GM04503 (cell line): ENCODE measurements at regions not wholly inside any gene's neighbourhood (a gene's known extent, or its start where the extent isn't known, plus 50 kb on each side); places are given as distances from the start of the nearest gene placed in this dataset.

Experiments
- DNase-seq: peaks from one replicate; pipeline ENCODE4 v3.0.0-alpha.2; 2012; ENCODE audit warnings: low read depth

GRCh38 chr14:73780896-73781295 is 66.7 kb upstream of the PNMA1 start:
- DNase-seq, result no peak

DNA sequence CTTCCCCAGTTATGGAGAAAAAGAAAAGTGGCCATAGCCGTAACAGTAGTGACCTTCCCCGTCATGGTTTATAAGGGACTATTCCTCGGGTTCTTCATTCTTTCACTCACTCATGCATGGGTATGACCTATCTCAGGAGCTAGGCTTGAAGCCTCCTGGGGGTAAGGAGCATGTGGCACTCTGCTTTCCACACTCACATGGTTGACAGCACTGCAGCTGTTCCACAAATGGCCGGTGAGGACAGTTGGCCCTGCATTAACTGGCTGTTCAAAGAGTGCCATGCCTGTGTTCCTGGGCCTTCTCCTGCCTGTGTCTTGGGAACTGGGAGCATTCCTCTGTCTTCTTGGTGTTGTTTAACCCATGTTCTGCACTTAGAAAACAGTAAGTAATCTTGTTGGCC is 66.2 kb upstream of the PNMA1 start:
- no peak for DNase-seq

DNA sequence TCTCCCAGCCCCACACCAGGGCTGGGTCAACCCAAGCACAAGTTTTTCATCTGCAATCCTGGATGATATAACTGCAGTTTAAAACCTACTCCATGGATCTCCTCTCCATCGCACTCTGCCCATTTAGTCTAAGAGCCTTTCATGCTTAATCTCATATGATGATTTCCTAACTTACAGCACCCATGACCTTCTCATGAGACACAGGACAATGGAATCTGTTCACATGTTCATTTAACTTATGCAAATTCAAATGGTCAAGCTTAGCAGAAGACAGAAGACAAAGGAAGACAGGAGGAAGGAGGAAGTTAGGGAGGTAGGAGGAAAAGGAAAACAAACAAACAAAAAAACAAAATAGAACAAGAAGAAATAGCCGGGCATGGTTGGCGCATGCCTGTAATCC is 64.6 kb upstream of the PNMA1 start:
- no peak for DNase-seq

DNA sequence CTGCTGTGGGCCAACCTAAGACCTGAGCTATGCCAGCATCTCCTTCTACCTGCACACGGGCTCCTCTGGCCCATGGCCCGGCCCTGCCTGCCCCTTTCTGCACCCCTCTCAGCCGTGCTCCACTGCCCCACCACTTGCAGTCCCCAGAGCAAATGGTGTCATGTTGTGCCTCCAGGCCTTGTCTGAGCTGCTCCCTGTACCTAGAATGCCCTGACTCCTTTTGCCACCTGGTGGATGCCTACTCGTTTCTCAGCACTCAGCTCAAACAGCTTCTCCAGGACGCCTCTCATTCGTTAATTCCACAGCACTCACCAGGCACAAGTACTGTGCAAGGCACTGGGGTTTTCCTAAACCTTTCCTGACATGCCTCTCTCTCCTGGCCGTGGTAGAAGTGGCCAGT is 63.2 kb upstream of the PNMA1 start:
- no peak for DNase-seq

GRCh38 chr14:73776194-73776537 is 62.0 kb upstream of the PNMA1 start:
- DNase-seq, result no peak

- no peak for DNase-seq
Measured at GRCh38 chr14:73775339-73776193, 61.4 kb upstream of the PNMA1 start.

DNA sequence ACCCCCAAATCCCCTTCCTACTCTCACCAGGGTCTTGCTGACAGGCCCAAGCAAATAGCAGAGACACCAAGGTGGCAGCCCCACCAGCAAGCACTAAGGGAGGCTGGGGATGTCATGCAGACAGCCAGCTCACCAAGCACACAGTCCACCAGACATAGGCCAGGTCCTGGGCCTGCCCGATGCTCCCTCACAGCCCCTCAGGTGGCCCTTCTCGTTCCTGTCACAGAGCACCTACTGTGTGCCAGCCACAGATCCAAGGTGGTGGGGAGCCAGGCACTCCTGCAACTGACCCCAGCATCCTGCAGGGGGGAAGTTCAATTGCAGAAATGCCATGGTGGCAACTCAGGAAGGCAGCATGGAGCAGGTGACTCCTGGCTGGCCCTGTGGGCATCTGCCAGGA is 60.5 kb upstream of the PNMA1 start:
- DNase-seq, result no peak

GRCh38 chr14:73774241-73774570 is 60.0 kb upstream of the PNMA1 start:
- DNase-seq, result no peak

- DNase-seq, result no peak
Measured at GRCh38 chr14:73773441-73774240, 59.5 kb upstream of the PNMA1 start.

DNA sequence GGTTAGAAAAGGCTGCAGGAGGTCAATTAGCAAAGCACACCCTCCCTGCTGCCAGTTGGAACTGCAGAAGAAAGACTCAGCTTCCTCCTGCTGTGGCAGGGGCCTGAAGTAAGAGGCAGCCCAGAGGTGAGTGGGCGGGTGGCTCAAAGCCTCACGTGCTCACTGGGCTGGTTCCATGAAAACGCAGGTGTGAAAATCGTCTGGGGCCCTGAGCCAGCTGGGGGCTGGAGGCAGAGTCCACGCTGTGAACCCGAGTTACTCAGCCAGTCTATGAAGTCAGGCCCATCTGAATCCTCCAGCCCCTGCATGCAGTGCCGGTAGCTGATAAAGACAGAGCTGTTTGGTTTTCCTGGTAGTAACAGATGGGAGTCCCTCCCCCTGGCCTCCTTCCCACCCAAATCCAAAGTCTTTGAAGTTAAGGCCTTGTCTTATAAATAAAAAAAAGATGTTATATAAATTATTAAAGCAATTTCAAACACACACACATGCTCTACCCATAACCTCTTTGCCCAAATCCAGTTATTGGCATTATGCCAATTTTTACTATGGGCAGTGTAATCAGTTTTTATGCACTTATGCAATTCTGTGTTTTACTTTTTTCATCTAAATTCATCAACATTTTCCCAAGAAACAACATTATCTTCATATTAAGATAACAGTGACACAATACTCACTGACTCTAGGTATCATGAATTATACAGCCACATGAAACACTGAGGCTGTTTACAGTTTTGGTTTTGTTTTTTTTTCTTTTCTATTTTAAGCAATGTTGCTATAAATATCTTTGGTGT is 57.9 kb upstream of the PNMA1 start:
- DNase-seq, result no peak

GRCh38 chr14:73770977-73771847 is 57.0 kb upstream of the PNMA1 start:
- DNase-seq, result no peak

DNA sequence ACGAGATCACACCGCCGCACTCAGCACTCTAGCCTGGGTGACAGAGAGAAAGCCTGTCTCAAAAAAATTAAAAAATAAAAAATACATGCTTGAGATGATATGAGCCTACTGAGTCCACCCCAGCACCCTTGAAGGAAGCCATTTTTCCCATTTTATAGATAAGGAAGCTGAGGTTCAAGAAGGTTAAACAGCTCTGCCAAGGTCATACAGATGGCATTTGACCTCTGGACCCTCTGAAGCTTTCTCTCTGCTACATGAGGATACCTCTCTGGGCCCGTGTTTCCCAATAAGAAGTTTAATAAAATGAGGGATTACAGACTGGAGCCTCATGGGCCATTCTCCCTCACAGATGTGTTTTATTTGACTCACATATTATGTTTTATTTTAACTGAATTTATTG is 53.9 kb upstream of the PNMA1 start:
- DNase-seq, result no peak

DNA sequence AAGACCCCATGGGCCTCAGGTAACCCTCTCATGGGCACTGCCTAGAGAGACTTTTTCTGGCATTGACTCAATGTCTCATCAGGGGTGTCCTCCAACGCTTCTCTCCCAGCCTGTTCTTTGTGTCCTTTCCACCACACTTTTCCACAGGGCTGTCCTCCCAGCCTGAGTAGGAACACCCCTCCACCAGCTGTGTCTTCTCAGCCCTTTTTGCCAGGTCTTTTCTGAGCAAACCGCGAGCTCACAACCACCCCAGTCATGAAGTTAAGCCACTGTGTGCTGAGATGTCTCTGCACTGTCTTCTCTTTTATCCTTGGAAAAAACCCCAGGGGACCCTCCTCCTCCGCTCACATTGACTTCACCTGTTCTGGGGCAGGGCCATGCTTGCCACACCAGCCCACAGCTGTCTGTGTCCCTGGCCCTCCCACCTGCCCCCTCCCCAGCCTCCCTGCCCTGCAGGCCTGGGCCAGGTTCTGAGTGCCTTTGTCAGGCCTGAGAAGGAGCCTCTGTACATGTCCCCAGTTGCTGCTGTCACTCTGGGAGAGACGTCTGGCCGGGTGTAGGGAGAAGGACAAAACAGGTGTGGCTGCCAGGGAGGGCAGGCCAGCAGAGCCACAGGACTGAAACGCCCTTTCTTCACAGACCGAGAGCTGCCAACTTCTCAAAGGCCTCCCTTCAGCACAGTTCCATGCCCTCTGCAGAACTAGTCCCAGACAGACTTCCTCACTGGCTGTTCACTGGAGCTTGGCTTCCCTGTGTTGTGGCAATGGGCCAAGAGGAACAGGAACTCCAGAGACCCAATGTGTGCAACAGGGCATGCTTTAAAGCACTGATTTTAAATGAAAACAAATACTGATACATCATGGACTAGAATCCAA is 50.5 kb upstream of the PNMA1 start:
- no peak for DNase-seq
